B cell (primary cell): ENCODE measurements at regions not wholly inside any gene's neighbourhood (a gene's known extent, or its start where the extent isn't known, plus 50 kb on each side); places are given as distances from the start of the nearest gene placed in this dataset.

ENCODE experiments used
- ATAC-seq: fragments of 200-7000 bp; cut with Tn5 transposase; one replicate; pipeline ENCODE4 v1.10.0; 2021; ENCODE audit warnings: low read depth, mild to moderate bottlenecking, moderate number of reproducible peaks, moderate library complexity
- CTCF ChIA-PET: fragments of 350-600 bp; sonication (Branson Sonifier 250); formaldehyde crosslinking; loops from one replicate; lab custom pipeline; 2021; ENCODE audit warnings: antibody characterized with exemption, inconsistent platforms; lab: Charles Lee
- POLR2A ChIA-PET: fragments of 350-600 bp; sonication (Branson Sonifier 250); formaldehyde crosslinking; loops from one replicate; lab custom pipeline; 2021; ENCODE audit warnings: antibody characterized with exemption; lab: Charles Lee
- DNase-seq: peaks from one replicate; pipeline ENCODE4 v3.0.0; 2013
- H2AFZ ChIP-seq: 2 replicates; pipeline ENCODE4 v1.6.1; 2012; ENCODE audit warnings: mild to moderate bottlenecking, low read depth, low read length; ENCODE audit not compliant: insufficient read depth, poor library complexity, severe bottlenecking
- H3K27ac ChIP-seq, 2 donors: 1 replicate in 1 of 2; 2 replicates in 1 of 2; pipeline ENCODE4 v1.5.1; 2012 to 2013; ENCODE audit warnings: low read length in 2 of 2, mild to moderate bottlenecking in 2 of 2, moderate library complexity in 1 of 2
- H3K27me3 ChIP-seq, 4 experiments: fragments of 200-600 bp in 1 of 4; sonication (generic) in 1 of 4; replicated peaks in 1 of 4; 1 replicate in 2 of 4; 2 replicates in 2 of 4; pipeline versions ENCODE4 v1.6.1 to v1.7.0; 2013 to 2016; ENCODE audit warnings: low read length in 3 of 4, mild to moderate bottlenecking in 2 of 4, mixed read lengths in 1 of 4, moderate library complexity in 1 of 4; ENCODE audit not compliant: insufficient read depth in 4 of 4, control insufficient read depth in 3 of 4; ENCODE audit errors: control extremely low read depth in 1 of 4
- H3K36me3 ChIP-seq, 2 experiments: replicated peaks in 1 of 2; 1 replicate in 1 of 2; 2 replicates in 1 of 2; pipeline versions ENCODE4 v1.6.1 to v1.7.1; 2013; ENCODE audit warnings: low read length in 1 of 2; ENCODE audit not compliant: insufficient read depth in 2 of 2, control insufficient read depth in 1 of 2; ENCODE audit errors: control extremely low read depth in 1 of 2, extremely low read depth in 1 of 2
- H3K4me1 ChIP-seq, 2 donors: fragments of 200-600 bp in 1 of 2; sonication (generic) in 1 of 2; 1 replicate in 1 of 2; 2 replicates in 1 of 2; pipeline versions ENCODE4 v1.5.1 to v1.6.1; 2013 to 2017; ENCODE audit warnings: low read length in 2 of 2; ENCODE audit not compliant: control insufficient read depth in 2 of 2, insufficient read depth in 2 of 2
- H3K4me2 ChIP-seq: replicated peaks from 2 replicates; pipeline ENCODE3; 2012; ENCODE audit warnings: mild to moderate bottlenecking, low read depth, low read length; ENCODE audit not compliant: poor library complexity, severe bottlenecking
- H3K4me3 ChIP-seq, 5 experiments: fragments of 200-600 bp in 1 of 5; sonication (generic) in 1 of 5; 1 replicate in 3 of 5; 2 replicates in 2 of 5; pipeline versions ENCODE4 v1.5.1 to v1.7.0; 2011 to 2016; ENCODE audit warnings: low read length in 4 of 5, mild to moderate bottlenecking in 4 of 5, low read depth in 2 of 5, control low read depth in 1 of 5, moderate library complexity in 1 of 5; ENCODE audit not compliant: insufficient read depth in 1 of 5; ENCODE audit errors: control extremely low read depth in 1 of 5, extremely low read depth in 1 of 5
- H3K79me2 ChIP-seq: fragments of 200-600 bp; sonication (generic); one replicate; pipeline ENCODE4 v1.6.0; 2016; ENCODE audit warnings: low read length; ENCODE audit not compliant: control insufficient read depth, insufficient read depth
- H3K9ac ChIP-seq: fragments of 200-600 bp; sonication (generic); 2 replicates; pipeline ENCODE4 v1.6.1; 2017; ENCODE audit warnings: mild to moderate bottlenecking, low read length, moderate library complexity
- H3K9me3 ChIP-seq, 3 donors: one replicate each; pipeline versions ENCODE4 v1.6.1 to v1.7.1; 2013; ENCODE audit warnings: low read length in 2 of 3; ENCODE audit not compliant: control insufficient read depth in 2 of 3, insufficient read depth in 1 of 3; ENCODE audit errors: control extremely low read depth in 1 of 3
- H4K20me1 ChIP-seq: 2 replicates; pipeline ENCODE4 v1.6.0; 2012; ENCODE audit warnings: mild to moderate bottlenecking, low read length; ENCODE audit not compliant: insufficient read depth, control insufficient read depth, poor library complexity, severe bottlenecking
- H3K27ac Mint-ChIP-seq: one replicate; pipeline ENCODE4 v1.8.0; 2021; ENCODE audit warnings: mixed read lengths
- H3K27me3 Mint-ChIP-seq: one replicate; pipeline ENCODE4 v1.8.0; 2021; ENCODE audit warnings: mixed read lengths
- H3K4me1 Mint-ChIP-seq: one replicate; pipeline ENCODE4 v1.8.0; 2021; ENCODE audit warnings: mixed read lengths
- H3K4me3 Mint-ChIP-seq: one replicate; pipeline ENCODE4 v1.8.0; 2021; ENCODE audit warnings: mixed read lengths
- H3K9me3 Mint-ChIP-seq: one replicate; pipeline ENCODE4 v1.8.0; 2022; ENCODE audit warnings: mixed read lengths; ENCODE audit not compliant: insufficient read depth
- EZH2 ChIP-seq: IDR thresholded peaks from 2 replicates; pipeline ENCODE4 v1.6.1; 2012; ENCODE audit warnings: borderline replicate concordance, low read depth, mild to moderate bottlenecking, moderate library complexity, low read length; ENCODE audit not compliant: insufficient read depth, poor library complexity, severe bottlenecking
- WGBS: methylation state at CpG from one replicate; pipeline ENCODE4 v1.1.5; 2013; ENCODE audit warnings: missing lambda C conversion rate; ENCODE audit not compliant: insufficient coverage; 5-methylcytosine and 5-hydroxymethylcytosine counted together
- intact Hi-C: fragments of 100-400 bp; cut with micrococcal nuclease; formaldehyde crosslinking; loops from one replicate; pipeline ENCODE4 v1.10.0; 2022
- TF ChIP-seq, protein P1 (sequence below): fragments of 200-600 bp; IDR thresholded peaks from one replicate; pipeline ENCODE4 v1.8.0; 2022; ENCODE audit warnings: antibody characterized with exemption, mild to moderate bottlenecking

DNA sequence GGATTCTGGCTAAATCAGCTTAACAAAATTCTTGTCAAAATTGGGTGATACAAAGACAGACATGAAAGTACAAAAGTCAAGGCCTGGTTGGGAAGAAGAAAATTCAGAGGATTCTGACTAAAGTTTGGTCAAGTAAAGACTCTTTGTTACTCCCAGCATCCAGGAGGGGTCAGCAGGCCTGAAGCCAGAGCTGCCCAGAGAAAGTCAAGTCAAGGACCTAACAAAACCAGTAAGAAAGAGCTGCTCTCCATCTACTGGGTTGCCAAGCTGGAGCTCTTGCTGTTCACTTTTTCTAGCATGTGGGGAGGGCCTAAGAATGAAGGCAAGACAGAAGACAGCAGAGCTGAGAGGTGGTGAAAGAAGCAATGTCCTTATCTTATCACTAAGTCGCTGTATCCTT, 143.3 kb downstream of the C1D start:
- Histone ChIP-seq H3K36me3 (no peaks in the 10 kb centered on the region), H3K27me3 (peaks cover 0 to 4% (median 1%) of the 10 kb centered on the region in 4 experiments), H3K27ac (no peak overlapping the region), H3K9ac (no peak overlapping the region), H4K20me1 (no peaks in the 10 kb centered on the region), H3K4me3 (no peak overlapping the region), H3K9me3 (no peaks in the 10 kb centered on the region), H3K4me1 (no peaks in the 10 kb centered on the region), H2AFZ (no peak overlapping the region), H3K79me2 (no peaks in the 10 kb centered on the region), H3K4me2 (no peak overlapping the region)
- Mint-ChIP-seq H3K27ac (no peak overlapping the region), H3K27me3 (peaks cover 35% of the 10 kb centered on the region), H3K4me3 (no peak overlapping the region), H3K9me3 (no peaks in the 10 kb centered on the region), H3K4me1 (no peaks in the 10 kb centered on the region)
- intact Hi-C loops = no loop called here
- ChIA-PET CTCF (no interaction called here), POLR2A (no interaction called here)
- DNase-seq = no peak
- no peak for ATAC-seq
- no peak for TF ChIP-seq EZH2
- TF ChIP-seq, protein P1, sequence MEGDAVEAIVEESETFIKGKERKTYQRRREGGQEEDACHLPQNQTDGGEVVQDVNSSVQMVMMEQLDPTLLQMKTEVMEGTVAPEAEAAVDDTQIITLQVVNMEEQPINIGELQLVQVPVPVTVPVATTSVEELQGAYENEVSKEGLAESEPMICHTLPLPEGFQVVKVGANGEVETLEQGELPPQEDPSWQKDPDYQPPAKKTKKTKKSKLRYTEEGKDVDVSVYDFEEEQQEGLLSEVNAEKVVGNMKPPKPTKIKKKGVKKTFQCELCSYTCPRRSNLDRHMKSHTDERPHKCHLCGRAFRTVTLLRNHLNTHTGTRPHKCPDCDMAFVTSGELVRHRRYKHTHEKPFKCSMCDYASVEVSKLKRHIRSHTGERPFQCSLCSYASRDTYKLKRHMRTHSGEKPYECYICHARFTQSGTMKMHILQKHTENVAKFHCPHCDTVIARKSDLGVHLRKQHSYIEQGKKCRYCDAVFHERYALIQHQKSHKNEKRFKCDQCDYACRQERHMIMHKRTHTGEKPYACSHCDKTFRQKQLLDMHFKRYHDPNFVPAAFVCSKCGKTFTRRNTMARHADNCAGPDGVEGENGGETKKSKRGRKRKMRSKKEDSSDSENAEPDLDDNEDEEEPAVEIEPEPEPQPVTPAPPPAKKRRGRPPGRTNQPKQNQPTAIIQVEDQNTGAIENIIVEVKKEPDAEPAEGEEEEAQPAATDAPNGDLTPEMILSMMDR = no peak
- no CpG with 5 or more reads among the region's 1 CpG for WGBS

DNA sequence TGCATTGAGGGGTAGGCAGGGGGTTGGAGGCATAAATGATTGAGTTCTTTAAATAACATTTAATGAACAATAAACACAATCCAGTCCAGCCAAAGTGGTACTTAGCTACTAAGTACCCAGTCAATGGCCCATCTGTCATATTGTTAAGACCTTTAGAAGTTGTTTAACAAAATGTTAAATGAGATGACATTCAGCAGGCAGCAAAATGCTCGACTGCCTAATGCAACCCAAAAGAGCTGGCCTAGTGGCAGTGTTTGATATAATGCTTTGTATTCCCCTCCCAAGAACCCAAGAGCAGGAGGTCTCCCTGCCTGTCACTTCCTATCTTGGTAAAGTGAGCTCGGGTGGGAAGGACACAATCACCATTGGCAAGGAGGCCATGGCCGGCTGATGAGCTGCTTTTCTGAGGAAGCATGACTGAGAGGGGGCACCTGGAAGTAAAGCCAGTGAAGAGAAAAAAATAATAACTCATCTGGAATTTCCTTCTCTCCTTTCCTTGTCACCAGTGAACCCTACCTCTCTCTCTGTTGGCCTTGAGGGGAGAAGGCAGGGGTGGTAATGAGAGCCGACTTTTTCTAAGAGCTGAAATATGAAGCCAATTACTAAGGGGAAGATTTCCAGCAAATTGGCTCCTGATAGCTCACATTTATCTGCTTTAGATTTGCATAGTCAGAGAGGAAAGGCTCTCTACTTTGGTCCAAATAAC, 140.6 kb downstream of the C1D start:
- no peak overlapping the region for H3K4me3 ChIP-seq
- peaks cover 45% of the 10 kb centered on the region for H3K27me3 Mint-ChIP-seq
- no peaks in the 10 kb centered on the region for H3K79me2 ChIP-seq
- no peaks in the 10 kb centered on the region for H3K9me3 ChIP-seq
- ATAC-seq (no peak), DNase-seq (no peak)
- TF ChIP-seq EZH2 = no peak
- TF ChIP-seq, protein P1 = no peak
- no peaks in the 10 kb centered on the region for H4K20me1 ChIP-seq
- no peaks in the 10 kb centered on the region for H3K36me3 ChIP-seq
- no peak overlapping the region for H3K4me2 ChIP-seq
- H3K4me3 Mint-ChIP-seq = no peak overlapping the region
- H2AFZ ChIP-seq = no peak overlapping the region
- intact Hi-C loops = no loop called here
- no peak overlapping the region for H3K9ac ChIP-seq
- H3K4me1 ChIP-seq = no peaks in the 10 kb centered on the region
- H3K4me1 Mint-ChIP-seq = no peaks in the 10 kb centered on the region
- POLR2A ChIA-PET = no interaction called here
- CTCF ChIA-PET = no interaction called here
- peaks cover 0 to 4% (median 1%) of the 10 kb centered on the region in 4 experiments for H3K27me3 ChIP-seq
- H3K27ac ChIP-seq = no peak overlapping the region
- H3K27ac Mint-ChIP-seq = no peak overlapping the region
- 100% methylated on average over 1 of the region's 4 CpGs for WGBS
- no peaks in the 10 kb centered on the region for H3K9me3 Mint-ChIP-seq
